K562 (cell line): ENCODE measurements at regions not wholly inside any gene's neighbourhood (a gene's known extent, or its start where the extent isn't known, plus 50 kb on each side); places are given as distances from the start of the nearest gene placed in this dataset.

Experiments
- ATAC-seq: fragments of 200-7000 bp; cut with Tn5 transposase; 3 replicates; pipeline ENCODE4 v1.9.1; 2020; ENCODE audit warnings: moderate library complexity
- BruUV-seq: library from RNA; stranded (reverse); fragments of 400-500 nt; replicated peaks from 2 replicates; lab custom pipeline; 2021; lab: Mats Ljungman, UMichigan
- CTCF ChIA-PET: fragments of 300-600 bp; formaldehyde crosslinking; extraction: SDS; loops from one replicate; lab custom pipeline; 2021; ENCODE audit warnings: low intra/inter-chr PET ratio; lab: Yijun Ruan, JAX
- POLR2A ChIA-PET: fragments of 300-600, 350-650 bp; sonication (Branson Sonifier 250); formaldehyde crosslinking; extraction: SDS; loops from one replicate; lab custom pipeline; 2021; ENCODE audit warnings: antibody characterized with exemption, inconsistent platforms; lab: Yijun Ruan, JAX
- DNase-seq, 4 experiments: peaks; one replicate each; pipeline versions ENCODE4 v3.0.0 to v3.0.0-alpha.2; 2011 to 2018; ENCODE audit warnings: low spot score in 3 of 4, mixed read lengths in 3 of 4; ENCODE audit errors: extremely low read depth in 1 of 4
- FAIRE-seq: peaks from 2 replicates; lab custom pipeline; 2011; peaks lifted over from hg19 to GRCh38; lab: Jason Lieb, UNC
- H2AFZ ChIP-seq: 2 replicates; pipeline ENCODE4 v1.6.0; 2011; ENCODE audit warnings: low read depth, low read length, control low read depth, inconsistent platforms
- H3K27ac ChIP-seq: fragments of 200-600 bp; 3 replicates; pipeline ENCODE4 v1.8.0; 2011; ENCODE audit warnings: low read depth, mild to moderate bottlenecking, control low read depth, inconsistent platforms, low read length, moderate library complexity, mixed read lengths; ENCODE audit errors: extremely low read depth
- H3K27me3 ChIP-seq, 2 experiments: fragments of 300-600 bp in 1 of 2; 2 replicates in 1 of 2; 3 replicates in 1 of 2; pipeline versions ENCODE4 v1.6.0 to v1.8.0; 2011; ENCODE audit warnings: inconsistent platforms in 2 of 2, low read length in 2 of 2, mild to moderate bottlenecking in 1 of 2, mixed read lengths in 1 of 2, moderate library complexity in 1 of 2; ENCODE audit not compliant: control insufficient read depth in 2 of 2, insufficient read depth in 2 of 2
- H3K36me3 ChIP-seq: fragments of 300-600 bp; 3 replicates; pipeline ENCODE4 v1.8.0; 2011; ENCODE audit warnings: mild to moderate bottlenecking, low read length, inconsistent platforms; ENCODE audit not compliant: control insufficient read depth, insufficient read depth
- H3K4me1 ChIP-seq, 2 experiments: fragments of 200-600 bp in 1 of 2; replicated peaks in 1 of 2; 2 replicates in 1 of 2; 3 replicates in 1 of 2; pipeline versions ENCODE4 v1.5.1 to v1.8.0; 2011; ENCODE audit warnings: inconsistent platforms in 2 of 2, low read length in 2 of 2, mild to moderate bottlenecking in 1 of 2, mixed read lengths in 1 of 2, moderate library complexity in 1 of 2; ENCODE audit not compliant: control insufficient read depth in 2 of 2, insufficient read depth in 2 of 2
- H3K4me2 ChIP-seq: 2 replicates; pipeline ENCODE4 v1.6.1; 2011; ENCODE audit warnings: low read length, control low read depth, inconsistent platforms, mixed read lengths; ENCODE audit not compliant: insufficient read depth
- H3K4me3 ChIP-seq: fragments of 200-600 bp; sonication (generic), shearing (Covaris generic); 2 replicates; pipeline ENCODE4 v1.5.1; 2016; ENCODE audit warnings: control low read depth, inconsistent platforms
- H3K79me2 ChIP-seq: fragments of 200-600 bp; 3 replicates; pipeline ENCODE4 v1.8.0; 2011; ENCODE audit warnings: low read length, inconsistent platforms; ENCODE audit not compliant: control insufficient read depth, insufficient read depth
- H3K9ac ChIP-seq, 2 experiments: 2 replicates each; pipeline versions ENCODE4 v1.6.0 to v1.6.1; 2011; ENCODE audit warnings: low read depth in 2 of 2, low read length in 2 of 2, control low read depth in 1 of 2, inconsistent platforms in 1 of 2, mild to moderate bottlenecking in 1 of 2, mixed read lengths in 1 of 2; ENCODE audit not compliant: insufficient read depth in 1 of 2
- H3K9me1 ChIP-seq: one replicate; pipeline ENCODE4 v1.6.0; 2011; ENCODE audit warnings: inconsistent platforms, mild to moderate bottlenecking, low read length, moderate library complexity; ENCODE audit not compliant: control insufficient read depth, insufficient read depth
- H3K9me3 ChIP-seq: replicated peaks from 2 replicates; pipeline ENCODE4 v1.5.1; 2011; ENCODE audit warnings: low read depth, low read length, inconsistent platforms; ENCODE audit not compliant: control insufficient read depth, insufficient read depth
- H4K20me1 ChIP-seq: replicated peaks from 2 replicates; pipeline ENCODE4 v1.6.1; 2011; ENCODE audit warnings: low read length, inconsistent platforms, mixed read lengths; ENCODE audit not compliant: control insufficient read depth, insufficient read depth
- CBX3 ChIP-seq, 2 experiments: IDR thresholded peaks; 1 replicate in 1 of 2; 2 replicates in 1 of 2; pipeline ENCODE4 v1.6.1; 2012; ENCODE audit warnings: inconsistent platforms in 2 of 2, low read length in 2 of 2, borderline replicate concordance in 1 of 2, control low read depth in 1 of 2
- COPS2 ChIP-seq: fragments of 450-650 bp; conservative IDR thresholded peaks from 2 replicates; pipeline ENCODE4 v1.6.1; 2016; ENCODE audit warnings: mild to moderate bottlenecking, moderate library complexity
- FOXK1 ChIP-seq: sonication (generic); formaldehyde crosslinking; IDR thresholded peaks from 2 replicates; pipeline ENCODE4 v1.8.0; 2022; ENCODE audit warnings: missing genetic modification reagents, mild to moderate bottlenecking, borderline replicate concordance
- POLR2B ChIP-seq: fragments of 450-650 bp; IDR thresholded peaks from 2 replicates; pipeline ENCODE4 v1.6.1; 2018; ENCODE audit warnings: low read depth; ENCODE audit not compliant: partially characterized antibody
- RNF2 ChIP-seq: sonication (generic); IDR thresholded peaks from 2 replicates; pipeline ENCODE4 v1.6.1; 2016
- XRCC3 ChIP-seq: fragments of 450-650 bp; IDR thresholded peaks from 2 replicates; pipeline ENCODE4 v1.6.1; 2017; ENCODE audit warnings: mild to moderate bottlenecking, moderate library complexity
- ZNF444 ChIP-seq: fragments of 250-450 bp; sonication (Bioruptor Pico); IDR thresholded peaks from 2 replicates; pipeline ENCODE4 v1.4.0; 2020; ENCODE audit warnings: mild to moderate bottlenecking, moderate library complexity
- WGBS: fragments of 100-300 bp; shearing (Covaris generic); methylation state at CpG from one replicate; pipeline ENCODE4 v1.1.6; 2016; ENCODE audit warnings: low coverage, mixed read lengths; ENCODE audit not compliant: insufficient coverage; ENCODE audit errors: missing lambda C conversion rate; 5-methylcytosine and 5-hydroxymethylcytosine counted together
- in situ Hi-C: fragments of 300-500 bp; cut with MboI; formaldehyde crosslinking; loops from 4 replicates; pipeline ENCODE4 v1.15.0; 2018; ENCODE audit warnings: inconsistent platforms, mixed read lengths
- intact Hi-C: fragments of 100-400 bp; cut with micrococcal nuclease; formaldehyde crosslinking; loops from 2 replicates; pipeline ENCODE4 v1.14.2; 2022
- TF ChIP-seq, protein P1 (sequence below): fragments of 250-450 bp; sonication (Bioruptor Pico); IDR thresholded peaks from 2 replicates; pipeline ENCODE4 v1.4.0; 2020; ENCODE audit warnings: mild to moderate bottlenecking, moderate library complexity, borderline replicate concordance
- TF ChIP-seq, protein P2 (sequence below): fragments of 250-450 bp; sonication (Bioruptor Pico); IDR thresholded peaks from 2 replicates; pipeline ENCODE4 v1.4.0; 2020; ENCODE audit warnings: mild to moderate bottlenecking
- TF ChIP-seq, protein P3 (sequence below): IDR thresholded peaks from 3 replicates; pipeline ENCODE4 v1.6.1; 2011; ENCODE audit warnings: borderline replicate concordance, mild to moderate bottlenecking, moderate library complexity; ENCODE audit not compliant: insufficient read length; ENCODE audit errors: extremely low read depth

DNA sequence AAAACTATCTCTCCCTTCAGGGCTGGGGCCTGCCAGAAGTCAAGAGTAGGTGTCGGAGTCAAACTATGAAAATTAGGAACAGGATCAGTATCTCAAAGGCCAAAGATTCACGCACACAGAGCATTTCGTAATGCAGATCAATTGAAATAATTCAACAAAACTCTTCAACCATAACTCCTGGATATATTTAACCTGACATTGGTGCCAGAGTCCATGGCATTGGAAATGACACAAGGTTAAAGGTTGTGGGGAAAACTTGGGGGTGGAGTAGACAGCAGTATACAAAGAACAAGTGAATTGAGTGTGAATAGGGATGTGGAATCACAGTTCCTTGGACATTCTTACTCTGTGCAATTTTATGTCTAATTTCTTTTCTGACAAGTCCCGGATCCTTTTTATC, 788.0 kb upstream of the GYPC start:
- intact Hi-C loops (no loop called here), in situ Hi-C loops (no loop called here)
- H3K27me3 ChIP-seq, result no peaks in the 10 kb centered on the region
- H2AFZ ChIP-seq, result no peak overlapping the region
- no peaks in the 10 kb centered on the region for H3K4me1 ChIP-seq
- no peaks in the 10 kb centered on the region for H3K9me3 ChIP-seq
- ChIA-PET CTCF (no interaction called here), POLR2A (no interaction called here)
- no peaks in the 10 kb centered on the region for H4K20me1 ChIP-seq
- ATAC-seq, result no peak
- H3K36me3 ChIP-seq, result no peaks in the 10 kb centered on the region
- H3K9me1 ChIP-seq, result no peaks in the 10 kb centered on the region
- H3K9ac ChIP-seq, result no peak overlapping the region
- H3K4me3 ChIP-seq, result no peak overlapping the region
- H3K4me2 ChIP-seq, result no peak overlapping the region
- 0% methylated on average over 4 of the region's 4 CpGs for WGBS
- no TSS peak for BruUV-seq
- TF ChIP-seq COPS2 (no peak), CBX3 (IDR thresholded peaks at IDR 0.05; ENCODE audit: borderline replicate concordance in 1 of 2, low read length in 2 of 2) (no peak)
- TF ChIP-seq, protein P1, sequence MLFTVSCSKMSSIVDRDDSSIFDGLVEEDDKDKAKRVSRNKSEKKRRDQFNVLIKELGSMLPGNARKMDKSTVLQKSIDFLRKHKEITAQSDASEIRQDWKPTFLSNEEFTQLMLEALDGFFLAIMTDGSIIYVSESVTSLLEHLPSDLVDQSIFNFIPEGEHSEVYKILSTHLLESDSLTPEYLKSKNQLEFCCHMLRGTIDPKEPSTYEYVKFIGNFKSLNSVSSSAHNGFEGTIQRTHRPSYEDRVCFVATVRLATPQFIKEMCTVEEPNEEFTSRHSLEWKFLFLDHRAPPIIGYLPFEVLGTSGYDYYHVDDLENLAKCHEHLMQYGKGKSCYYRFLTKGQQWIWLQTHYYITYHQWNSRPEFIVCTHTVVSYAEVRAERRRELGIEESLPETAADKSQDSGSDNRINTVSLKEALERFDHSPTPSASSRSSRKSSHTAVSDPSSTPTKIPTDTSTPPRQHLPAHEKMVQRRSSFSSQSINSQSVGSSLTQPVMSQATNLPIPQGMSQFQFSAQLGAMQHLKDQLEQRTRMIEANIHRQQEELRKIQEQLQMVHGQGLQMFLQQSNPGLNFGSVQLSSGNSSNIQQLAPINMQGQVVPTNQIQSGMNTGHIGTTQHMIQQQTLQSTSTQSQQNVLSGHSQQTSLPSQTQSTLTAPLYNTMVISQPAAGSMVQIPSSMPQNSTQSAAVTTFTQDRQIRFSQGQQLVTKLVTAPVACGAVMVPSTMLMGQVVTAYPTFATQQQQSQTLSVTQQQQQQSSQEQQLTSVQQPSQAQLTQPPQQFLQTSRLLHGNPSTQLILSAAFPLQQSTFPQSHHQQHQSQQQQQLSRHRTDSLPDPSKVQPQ (CRISPR knock-in tag), result no peak
- H3K27ac ChIP-seq, result no peak overlapping the region
- H3K79me2 ChIP-seq, result no peaks in the 10 kb centered on the region
- DNase-seq, result no peak
- no peak for FAIRE-seq

DNA sequence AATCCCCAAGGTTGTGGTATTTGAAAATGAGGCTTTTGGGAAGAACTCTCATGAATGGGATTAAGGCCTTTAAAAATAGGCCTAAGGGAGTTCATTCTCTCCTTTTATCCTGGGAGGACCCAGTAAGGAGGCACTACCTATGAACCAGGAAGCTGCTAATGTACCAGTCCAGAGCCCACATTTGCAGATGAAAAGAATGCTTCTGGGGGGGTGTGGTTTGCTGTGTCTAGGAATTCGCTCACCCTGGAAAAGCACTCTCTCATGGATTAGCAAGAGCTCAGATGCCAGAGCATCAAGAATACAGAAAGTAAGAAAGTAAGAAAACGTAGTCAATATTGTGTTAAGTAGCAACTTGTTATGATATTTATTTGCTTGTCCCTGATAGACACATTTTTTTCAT, 785.7 kb upstream of the GYPC start:
- no TSS peak for BruUV-seq
- TF ChIP-seq ZNF444 (CRISPR knock-in tag) (no peak), POLR2B (no peak), FOXK1 (CRISPR knock-in tag) (no peak), XRCC3 (no peak), RNF2 (no peak)
- TF ChIP-seq, protein P2, sequence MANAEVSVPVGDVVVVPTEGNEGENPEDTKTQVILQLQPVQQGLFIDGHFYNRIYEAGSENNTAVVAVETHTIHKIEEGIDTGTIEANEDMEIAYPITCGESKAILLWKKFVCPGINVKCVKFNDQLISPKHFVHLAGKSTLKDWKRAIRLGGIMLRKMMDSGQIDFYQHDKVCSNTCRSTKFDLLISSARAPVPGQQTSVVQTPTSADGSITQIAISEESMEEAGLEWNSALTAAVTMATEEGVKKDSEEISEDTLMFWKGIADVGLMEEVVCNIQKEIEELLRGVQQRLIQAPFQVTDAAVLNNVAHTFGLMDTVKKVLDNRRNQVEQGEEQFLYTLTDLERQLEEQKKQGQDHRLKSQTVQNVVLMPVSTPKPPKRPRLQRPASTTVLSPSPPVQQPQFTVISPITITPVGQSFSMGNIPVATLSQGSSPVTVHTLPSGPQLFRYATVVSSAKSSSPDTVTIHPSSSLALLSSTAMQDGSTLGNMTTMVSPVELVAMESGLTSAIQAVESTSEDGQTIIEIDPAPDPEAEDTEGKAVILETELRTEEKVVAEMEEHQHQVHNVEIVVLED (CRISPR knock-in tag), result no peak
- TF ChIP-seq, protein P3, sequence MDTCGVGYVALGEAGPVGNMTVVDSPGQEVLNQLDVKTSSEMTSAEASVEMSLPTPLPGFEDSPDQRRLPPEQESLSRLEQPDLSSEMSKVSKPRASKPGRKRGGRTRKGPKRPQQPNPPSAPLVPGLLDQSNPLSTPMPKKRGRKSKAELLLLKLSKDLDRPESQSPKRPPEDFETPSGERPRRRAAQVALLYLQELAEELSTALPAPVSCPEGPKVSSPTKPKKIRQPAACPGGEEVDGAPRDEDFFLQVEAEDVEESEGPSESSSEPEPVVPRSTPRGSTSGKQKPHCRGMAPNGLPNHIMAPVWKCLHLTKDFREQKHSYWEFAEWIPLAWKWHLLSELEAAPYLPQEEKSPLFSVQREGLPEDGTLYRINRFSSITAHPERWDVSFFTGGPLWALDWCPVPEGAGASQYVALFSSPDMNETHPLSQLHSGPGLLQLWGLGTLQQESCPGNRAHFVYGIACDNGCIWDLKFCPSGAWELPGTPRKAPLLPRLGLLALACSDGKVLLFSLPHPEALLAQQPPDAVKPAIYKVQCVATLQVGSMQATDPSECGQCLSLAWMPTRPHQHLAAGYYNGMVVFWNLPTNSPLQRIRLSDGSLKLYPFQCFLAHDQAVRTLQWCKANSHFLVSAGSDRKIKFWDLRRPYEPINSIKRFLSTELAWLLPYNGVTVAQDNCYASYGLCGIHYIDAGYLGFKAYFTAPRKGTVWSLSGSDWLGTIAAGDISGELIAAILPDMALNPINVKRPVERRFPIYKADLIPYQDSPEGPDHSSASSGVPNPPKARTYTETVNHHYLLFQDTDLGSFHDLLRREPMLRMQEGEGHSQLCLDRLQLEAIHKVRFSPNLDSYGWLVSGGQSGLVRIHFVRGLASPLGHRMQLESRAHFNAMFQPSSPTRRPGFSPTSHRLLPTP, result no peak

More for the DNA sequence above, 785.7 kb upstream of the GYPC start:
- Histone ChIP-seq H3K9me3 (no peaks in the 10 kb centered on the region), H3K27me3 (no peaks in the 10 kb centered on the region), H4K20me1 (no peaks in the 10 kb centered on the region), H3K4me2 (no peak overlapping the region), H3K27ac (no peak overlapping the region), H3K36me3 (no peaks in the 10 kb centered on the region), H3K4me3 (no peak overlapping the region), H2AFZ (no peak overlapping the region), H3K79me2 (no peaks in the 10 kb centered on the region), H3K9ac (no peak overlapping the region), H3K9me1 (no peaks in the 10 kb centered on the region), H3K4me1 (no peaks in the 10 kb centered on the region)
- WGBS, result 0% methylated on average over 2 of the region's 2 CpGs
- in situ Hi-C loops, result no loop called here
- no peak for ATAC-seq
- POLR2A ChIA-PET, result no interaction called here
- DNase-seq, result no peak
- FAIRE-seq, result no peak
- CTCF ChIA-PET, result no interaction called here
- intact Hi-C loops, result no loop called here
